OCI-LY3 (cell line): ENCODE measurements at regions not wholly inside any gene's neighbourhood (a gene's known extent, or its start where the extent isn't known, plus 50 kb on each side); places are given as distances from the start of the nearest gene placed in this dataset.
"Not testable (repeated sequence)": the region's sequence is repeated elsewhere in the genome, so short reads cannot be mapped to it uniquely, and the experiment has no call there.

ENCODE experiments used
- H2AFZ ChIP-seq: fragments of 200-600, 300-600 bp; shearing (Covaris generic); 2 replicates; pipeline ENCODE4 v1.6.0; 2014; ENCODE audit warnings: antibody characterized with exemption, low read depth, low read length
- H3K27ac ChIP-seq: fragments of 200-600, 300-600 bp; sonication (generic); 2 replicates; pipeline ENCODE4 v1.5.1; 2014; ENCODE audit warnings: mild to moderate bottlenecking, low read length, moderate library complexity, mixed read lengths
- H3K27me3 ChIP-seq: fragments of 200-600, 300-600 bp; sonication (generic); 2 replicates; pipeline ENCODE4 v1.6.1; 2014; ENCODE audit warnings: low read depth, low read length, mixed read lengths
- H3K36me3 ChIP-seq: fragments of 200-600, 300-600 bp; sonication (generic); replicated peaks from 2 replicates; pipeline ENCODE3; 2014; ENCODE audit warnings: low read depth, low read length, mixed read lengths
- H3K4me1 ChIP-seq: fragments of 300-600, 200-600 bp; sonication (generic); 2 replicates; pipeline ENCODE4 v1.6.1; 2014; ENCODE audit warnings: low read length, mixed read lengths
- H3K4me2 ChIP-seq: fragments of 200-600, 300-600 bp; sonication (generic); 2 replicates; pipeline ENCODE4 v1.6.1; 2014; ENCODE audit warnings: low read length, mixed read lengths
- H3K4me3 ChIP-seq: fragments of 300-600, 200-600 bp; sonication (generic); 2 replicates; pipeline ENCODE4 v1.5.1; 2014; ENCODE audit warnings: antibody characterized with exemption, mild to moderate bottlenecking, low read length, moderate library complexity
- H3K79me2 ChIP-seq: fragments of 300-600, 200-600 bp; shearing (Covaris generic); 2 replicates; pipeline ENCODE4 v1.6.1; 2014; ENCODE audit warnings: mild to moderate bottlenecking, low read length, mixed read lengths
- H3K9ac ChIP-seq: fragments of 300-600, 200-600 bp; shearing (Covaris generic); 2 replicates; pipeline ENCODE4 v1.6.0; 2014; ENCODE audit warnings: mild to moderate bottlenecking, low read length, moderate library complexity
- H3K9me3 ChIP-seq: fragments of 200-600, 300-600 bp; shearing (Covaris generic); 2 replicates; pipeline ENCODE4 v1.6.1; 2014; ENCODE audit warnings: low read length, mixed read lengths; ENCODE audit not compliant: insufficient read depth
- H4K20me1 ChIP-seq: fragments of 200-600, 300-600 bp; sonication (generic); 2 replicates; pipeline ENCODE4 v1.6.1; 2016; ENCODE audit warnings: low read length, mixed read lengths; ENCODE audit not compliant: insufficient read depth
- EZH2phosphoT487 ChIP-seq: fragments of 200-600 bp; shearing (Covaris generic); IDR thresholded peaks from 2 replicates; pipeline ENCODE4 v1.6.1; 2018; ENCODE audit warnings: antibody characterized with exemption, mixed run types, low read depth
- TF ChIP-seq, protein P1 (sequence below): fragments of 200-600, 300-600 bp; sonication (generic); IDR thresholded peaks from 2 replicates; pipeline ENCODE4 v1.5.1; 2014; ENCODE audit warnings: antibody characterized with exemption, low read length, low read depth

DNA sequence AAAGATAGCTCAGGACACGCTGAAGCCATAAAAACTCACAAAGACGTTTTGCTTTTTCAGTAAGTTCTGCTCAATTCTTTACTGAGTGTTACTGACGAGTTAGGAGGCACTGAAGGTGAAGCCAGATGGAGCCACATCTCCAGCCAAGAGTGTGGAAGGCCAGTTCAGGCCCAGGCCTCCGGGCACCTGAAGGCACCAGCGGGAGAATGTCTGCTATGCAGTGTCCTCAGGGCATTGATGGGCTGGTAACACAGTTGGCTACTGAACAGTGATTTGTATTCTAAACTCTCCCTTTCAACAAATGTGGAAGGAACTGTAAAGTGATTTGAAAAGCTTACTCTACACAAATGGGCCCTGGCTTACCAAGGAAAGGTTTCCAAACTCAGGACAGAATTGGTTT, 64.8 kb upstream of the SVIL start:
- H3K79me2 ChIP-seq: no peaks in the 10 kb centered on the region
- H3K27me3 ChIP-seq: no peaks in the 10 kb centered on the region
- no peak overlapping the region for H2AFZ ChIP-seq
- no peaks in the 10 kb centered on the region for H4K20me1 ChIP-seq
- no peak overlapping the region for H3K27ac ChIP-seq
- H3K4me1 ChIP-seq: no peaks in the 10 kb centered on the region
- no peaks in the 10 kb centered on the region for H3K9me3 ChIP-seq
- TF ChIP-seq EZH2phosphoT487: no peak
- TF ChIP-seq, protein P1, sequence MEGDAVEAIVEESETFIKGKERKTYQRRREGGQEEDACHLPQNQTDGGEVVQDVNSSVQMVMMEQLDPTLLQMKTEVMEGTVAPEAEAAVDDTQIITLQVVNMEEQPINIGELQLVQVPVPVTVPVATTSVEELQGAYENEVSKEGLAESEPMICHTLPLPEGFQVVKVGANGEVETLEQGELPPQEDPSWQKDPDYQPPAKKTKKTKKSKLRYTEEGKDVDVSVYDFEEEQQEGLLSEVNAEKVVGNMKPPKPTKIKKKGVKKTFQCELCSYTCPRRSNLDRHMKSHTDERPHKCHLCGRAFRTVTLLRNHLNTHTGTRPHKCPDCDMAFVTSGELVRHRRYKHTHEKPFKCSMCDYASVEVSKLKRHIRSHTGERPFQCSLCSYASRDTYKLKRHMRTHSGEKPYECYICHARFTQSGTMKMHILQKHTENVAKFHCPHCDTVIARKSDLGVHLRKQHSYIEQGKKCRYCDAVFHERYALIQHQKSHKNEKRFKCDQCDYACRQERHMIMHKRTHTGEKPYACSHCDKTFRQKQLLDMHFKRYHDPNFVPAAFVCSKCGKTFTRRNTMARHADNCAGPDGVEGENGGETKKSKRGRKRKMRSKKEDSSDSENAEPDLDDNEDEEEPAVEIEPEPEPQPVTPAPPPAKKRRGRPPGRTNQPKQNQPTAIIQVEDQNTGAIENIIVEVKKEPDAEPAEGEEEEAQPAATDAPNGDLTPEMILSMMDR: no peak
- no peak overlapping the region for H3K4me3 ChIP-seq
- H3K4me2 ChIP-seq: no peak overlapping the region
- no peak overlapping the region for H3K9ac ChIP-seq
- no peaks in the 10 kb centered on the region for H3K36me3 ChIP-seq

DNA sequence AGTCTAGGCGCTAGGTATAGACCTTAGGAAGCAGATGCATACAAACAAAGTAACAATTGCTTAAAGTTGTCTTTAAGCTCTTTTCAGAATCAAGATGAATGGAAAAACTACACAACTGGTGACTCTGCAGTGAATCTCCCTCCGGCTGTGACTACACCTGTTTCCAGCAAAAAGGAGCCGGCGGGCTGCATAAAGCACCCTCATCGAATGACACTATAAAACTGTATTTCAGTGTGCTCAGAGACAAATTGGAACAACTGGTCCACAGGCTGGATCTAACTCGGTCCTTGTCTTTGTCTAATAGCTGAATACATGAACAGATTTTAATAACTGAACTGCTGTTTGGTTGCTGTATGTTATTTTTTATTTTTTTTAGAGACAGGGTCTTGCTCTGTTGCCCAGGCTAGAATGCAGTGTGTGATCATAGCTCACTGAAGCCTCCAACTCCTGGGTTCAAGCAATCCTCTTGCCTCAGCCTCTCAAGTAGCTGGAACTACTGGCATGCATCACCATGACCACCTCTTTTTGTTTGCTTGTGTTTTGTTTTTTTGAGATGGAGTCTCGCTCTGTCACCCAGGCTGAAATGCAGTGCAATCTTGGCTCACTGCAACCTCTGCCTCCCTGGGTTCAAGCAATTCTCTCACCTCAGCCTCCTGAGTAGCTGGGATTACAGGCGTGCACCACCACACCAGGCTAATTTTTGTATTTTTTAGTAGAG, 64.2 kb upstream of the SVIL start:
- Histone ChIP-seq H3K27ac (no peak overlapping the region), H3K9me3 (no peaks in the 10 kb centered on the region), H4K20me1 (no peaks in the 10 kb centered on the region)

DNA sequence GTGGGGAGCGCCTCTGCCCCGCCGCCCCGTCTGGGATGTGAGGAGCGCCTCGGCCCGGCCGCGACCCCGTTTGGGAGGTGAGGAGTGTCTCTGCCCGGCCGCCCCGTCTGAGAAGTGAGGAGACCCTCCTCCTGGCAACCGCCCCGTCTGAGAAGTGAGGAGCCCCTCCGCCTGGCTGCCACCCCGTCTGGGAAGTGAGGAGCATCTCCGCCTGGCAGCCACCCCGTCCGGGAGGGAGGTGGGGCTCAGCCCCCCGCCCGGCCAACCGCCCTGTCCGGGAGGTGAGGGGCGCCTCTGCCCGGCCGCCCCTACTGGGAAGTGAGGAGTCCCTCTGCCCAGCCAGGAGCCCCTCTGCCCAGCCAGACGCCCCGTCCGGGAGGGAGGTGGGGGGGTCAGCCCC, 61.8 kb upstream of the SVIL start:
- not testable (repeated sequence) for H3K27ac ChIP-seq, H3K9ac ChIP-seq, H3K27me3 ChIP-seq, H3K79me2 ChIP-seq, H3K4me2 ChIP-seq, H2AFZ ChIP-seq, H3K9me3 ChIP-seq, H3K4me3 ChIP-seq, H3K36me3 ChIP-seq, H3K4me1 ChIP-seq, H4K20me1 ChIP-seq

More for the DNA sequence above, 64.2 kb upstream of the SVIL start:
- Histone ChIP-seq H3K9ac (no peak overlapping the region), H3K4me1 (no peaks in the 10 kb centered on the region), H3K4me2 (no peak overlapping the region), H2AFZ (no peak overlapping the region), H3K79me2 (no peaks in the 10 kb centered on the region), H3K4me3 (no peak overlapping the region), H3K36me3 (no peaks in the 10 kb centered on the region), H3K27me3 (no peaks in the 10 kb centered on the region)
- TF ChIP-seq, protein P1: no peak
- no peak for TF ChIP-seq EZH2phosphoT487

DNA sequence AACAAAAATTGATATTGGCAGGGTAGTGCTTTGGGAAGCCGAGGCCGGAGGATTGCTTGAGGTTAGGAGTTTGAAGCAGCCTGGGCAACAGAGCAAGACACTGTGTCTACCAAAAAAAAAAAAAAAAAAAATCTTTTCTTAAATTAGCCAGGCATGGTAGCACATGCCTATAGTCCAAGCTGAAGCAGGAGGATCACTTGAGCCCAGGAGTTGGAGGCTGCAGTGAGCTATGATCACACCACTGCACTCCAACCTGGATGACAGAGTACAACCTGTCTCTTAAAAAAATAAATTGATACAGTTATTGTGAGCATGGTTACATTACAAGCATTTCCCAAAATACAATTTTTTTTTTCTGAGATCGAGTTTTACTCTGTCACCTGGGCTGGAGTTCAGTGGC, 59.4 kb upstream of the SVIL start:
- H3K9me3 ChIP-seq: no peaks in the 10 kb centered on the region
- no peak overlapping the region for H2AFZ ChIP-seq
- H3K36me3 ChIP-seq: no peaks in the 10 kb centered on the region
- H4K20me1 ChIP-seq: no peaks in the 10 kb centered on the region
- H3K27ac ChIP-seq: no peak overlapping the region
- H3K79me2 ChIP-seq: no peaks in the 10 kb centered on the region
- H3K4me3 ChIP-seq: no peak overlapping the region
- no peak overlapping the region for H3K4me2 ChIP-seq
- no peaks in the 10 kb centered on the region for H3K4me1 ChIP-seq
- H3K9ac ChIP-seq: no peak overlapping the region
- TF ChIP-seq, protein P1: no peak
- no peaks in the 10 kb centered on the region for H3K27me3 ChIP-seq
